TTC549 (cell line): ENCODE measurements at regions not wholly inside any gene's neighbourhood (a gene's known extent, or its start where the extent isn't known, plus 50 kb on each side); places are given as distances from the start of the nearest gene placed in this dataset.
A peak's percentile ranks its signal among the peaks of the same experiment; 100 is the strongest.
"Not testable (repeated sequence)": the region's sequence is repeated elsewhere in the genome, so short reads cannot be mapped to it uniquely, and the experiment has no call there.

ENCODE experiments used
- FAIRE-seq: peaks from 2 replicates; lab custom pipeline; 2012; peaks lifted over from hg19 to GRCh38; lab: Jason Lieb, UNC

GRCh38 chr2:61675204-61675603 lies 137.0 kb upstream of the XPO1 start:
- FAIRE-seq: no peak

GRCh38 chr2:61671561-61672315 lies 133.6 kb upstream of the XPO1 start:
- FAIRE-seq: no peak

GRCh38 chr2:61670591-61671501 lies 132.7 kb upstream of the XPO1 start:
- FAIRE-seq: no peak

GRCh38 chr2:61664190-61664589 lies 126.0 kb upstream of the XPO1 start:
- FAIRE-seq: no peak

GRCh38 chr2:61662990-61663389 lies 124.8 kb upstream of the XPO1 start:
- FAIRE-seq: no peak

GRCh38 chr2:61660511-61661388 lies 122.6 kb upstream of the XPO1 start:
- no peak for FAIRE-seq

- FAIRE-seq: peak; percentile 61
Measured at GRCh38 chr2:61658841-61659780, 121.0 kb upstream of the XPO1 start.

- not testable (repeated sequence) for FAIRE-seq
Measured at GRCh38 chr2:61649946-61650345, 111.8 kb upstream of the XPO1 start.

GRCh38 chr2:61649021-61649420 lies 110.9 kb upstream of the XPO1 start:
- FAIRE-seq: no peak

- FAIRE-seq: no peak
Measured at GRCh38 chr2:61647044-61647443, 108.9 kb upstream of the XPO1 start.

GRCh38 chr2:61645911-61646310 lies 107.8 kb upstream of the XPO1 start:
- no peak for FAIRE-seq

- FAIRE-seq: not testable (repeated sequence)
Measured at GRCh38 chr2:61643153-61643552, 105.0 kb upstream of the XPO1 start.

GRCh38 chr2:61640406-61640805 lies 102.2 kb upstream of the XPO1 start:
- no peak for FAIRE-seq

- no peak for FAIRE-seq
Measured at GRCh38 chr2:61639721-61640120, 101.6 kb upstream of the XPO1 start.

- FAIRE-seq: no peak
Measured at GRCh38 chr2:61636686-61637085, 98.5 kb upstream of the XPO1 start.

GRCh38 chr2:61634512-61634911 lies 96.4 kb upstream of the XPO1 start:
- FAIRE-seq: no peak

- no peak for FAIRE-seq
Measured at GRCh38 chr2:61633250-61633649, 95.1 kb upstream of the XPO1 start.

- no peak for FAIRE-seq
Measured at GRCh38 chr2:61632276-61633169, 94.4 kb upstream of the XPO1 start.

GRCh38 chr2:61631321-61631720 lies 93.2 kb upstream of the XPO1 start:
- no peak for FAIRE-seq

GRCh38 chr2:61626827-61627226 lies 88.7 kb upstream of the XPO1 start:
- no peak for FAIRE-seq
